Liver (tissue), 8 donors: ENCODE measurements at regions not wholly inside any gene's neighbourhood (a gene's known extent, or its start where the extent isn't known, plus 50 kb on each side); places are given as distances from the start of the nearest gene placed in this dataset.

Source experiments
- DNase-seq: peaks from one replicate; pipeline ENCODE4 v3.0.0-alpha.2; 2017; ENCODE audit warnings: low spot score
- H3K27ac ChIP-seq, 2 donors: one replicate each; pipeline ENCODE4 v1.7.0; 2013; ENCODE audit warnings: inconsistent platforms in 2 of 2, low read length in 2 of 2, control low read depth in 1 of 2, low read depth in 1 of 2, mild to moderate bottlenecking in 1 of 2
- H3K27me3 ChIP-seq, 4 donors: one replicate each; pipeline versions ENCODE4 v1.6.1 to v1.7.0; 2013; ENCODE audit warnings: low read length in 3 of 4, inconsistent platforms in 1 of 4, mild to moderate bottlenecking in 1 of 4, moderate library complexity in 1 of 4; ENCODE audit not compliant: control insufficient read depth in 4 of 4, insufficient read depth in 4 of 4
- H3K36me3 ChIP-seq, 4 donors: one replicate each; pipeline versions ENCODE4 v1.6.1 to v1.7.0; 2013; ENCODE audit warnings: low read length in 3 of 4, mild to moderate bottlenecking in 3 of 4, low read depth in 1 of 4, moderate library complexity in 1 of 4; ENCODE audit not compliant: control insufficient read depth in 4 of 4, insufficient read depth in 3 of 4
- H3K4me1 ChIP-seq, 4 donors: one replicate each; pipeline versions ENCODE4 v1.6.1 to v1.7.0; 2013; ENCODE audit warnings: low read length in 3 of 4, mild to moderate bottlenecking in 3 of 4, moderate library complexity in 1 of 4; ENCODE audit not compliant: control insufficient read depth in 4 of 4, insufficient read depth in 4 of 4
- H3K4me3 ChIP-seq, 3 donors: one replicate each; pipeline versions ENCODE4 v1.6.1 to v1.7.0; 2013; ENCODE audit warnings: low read length in 3 of 3, control low read depth in 1 of 3, low read depth in 1 of 3, mild to moderate bottlenecking in 1 of 3
- H3K9ac ChIP-seq, 2 donors: one replicate each; pipeline ENCODE4 v1.7.0; 2013; ENCODE audit warnings: low read length in 2 of 2, mild to moderate bottlenecking in 2 of 2, moderate library complexity in 2 of 2, control low read depth in 1 of 2, low read depth in 1 of 2
- H3K9me3 ChIP-seq, 4 donors: one replicate each; pipeline versions ENCODE4 v1.6.1 to v1.7.0; 2013; ENCODE audit warnings: low read length in 3 of 4; ENCODE audit not compliant: control insufficient read depth in 4 of 4
- ATF3 ChIP-seq: IDR thresholded peaks from 2 replicates; pipeline ENCODE4 v1.6.1; 2016; ENCODE audit warnings: antibody characterized with exemption
- CTCF ChIP-seq: fragments of 150-350 bp; IDR thresholded peaks from 2 replicates; pipeline ENCODE4 v1.5.1; 2017; ENCODE audit warnings: improper control_type of control experiment, low read depth, low read length; ENCODE audit not compliant: missing input control
- EGR1 ChIP-seq, 2 donors: IDR thresholded peaks; 2 replicates each; pipeline ENCODE4 v1.6.1; 2016 to 2018; ENCODE audit warnings: antibody characterized with exemption in 2 of 2, low read depth in 2 of 2
- FOXA1 ChIP-seq: IDR thresholded peaks from 2 replicates; pipeline ENCODE4 v1.6.1; 2016; ENCODE audit warnings: antibody characterized with exemption
- FOXA2 ChIP-seq: IDR thresholded peaks from 2 replicates; pipeline ENCODE4 v1.6.1; 2016; ENCODE audit warnings: antibody characterized with exemption
- GABPA ChIP-seq, 2 donors: IDR thresholded peaks in 1 of 2; conservative IDR thresholded peaks in 1 of 2; 2 replicates each; pipeline ENCODE4 v1.6.1; 2016; ENCODE audit warnings: antibody characterized with exemption in 2 of 2, mild to moderate bottlenecking in 1 of 2, moderate library complexity in 1 of 2
- HNF4A ChIP-seq, 2 donors: conservative IDR thresholded peaks; 2 replicates each; pipeline ENCODE4 v1.6.1; 2016; ENCODE audit warnings: antibody characterized with exemption in 2 of 2, mild to moderate bottlenecking in 2 of 2
- HNF4G ChIP-seq: IDR thresholded peaks from 2 replicates; pipeline ENCODE4 v1.6.1; 2016; ENCODE audit warnings: antibody characterized with exemption
- JUND ChIP-seq, 2 donors: IDR thresholded peaks; 2 replicates each; pipeline ENCODE4 v1.6.1; 2016; ENCODE audit warnings: antibody characterized with exemption in 2 of 2
- MAX ChIP-seq: IDR thresholded peaks from 2 replicates; pipeline ENCODE4 v1.6.1; 2016; ENCODE audit warnings: antibody characterized with exemption
- NR2F2 ChIP-seq: IDR thresholded peaks from 2 replicates; pipeline ENCODE4 v1.6.1; 2016; ENCODE audit warnings: antibody characterized with exemption
- RAD21 ChIP-seq, 2 donors: IDR thresholded peaks; 2 replicates each; pipeline ENCODE4 v1.6.1; 2016; ENCODE audit warnings: antibody characterized with exemption in 2 of 2, mild to moderate bottlenecking in 2 of 2
- REST ChIP-seq: IDR thresholded peaks from 2 replicates; pipeline ENCODE4 v1.6.1; 2016; ENCODE audit warnings: antibody characterized with exemption, mild to moderate bottlenecking
- RXRA ChIP-seq, 2 donors: IDR thresholded peaks; 2 replicates each; pipeline ENCODE4 v1.6.1; 2017 to 2018; ENCODE audit warnings: antibody characterized with exemption in 2 of 2, mild to moderate bottlenecking in 1 of 2
- SP1 ChIP-seq: IDR thresholded peaks from 2 replicates; pipeline ENCODE4 v1.6.1; 2018; ENCODE audit warnings: antibody characterized with exemption, mild to moderate bottlenecking
- TAF1 ChIP-seq: conservative IDR thresholded peaks from 2 replicates; pipeline ENCODE4 v1.6.1; 2016; ENCODE audit warnings: antibody characterized with exemption, mild to moderate bottlenecking
- YY1 ChIP-seq: IDR thresholded peaks from 2 replicates; pipeline ENCODE4 v1.6.1; 2016; ENCODE audit warnings: antibody characterized with exemption, mild to moderate bottlenecking
- ZBTB33 ChIP-seq: IDR thresholded peaks from 2 replicates; pipeline ENCODE4 v1.6.1; 2016; ENCODE audit warnings: antibody characterized with exemption
- WGBS: extraction: QIAGEN DNeasy Blood & Tissue Kit; methylation state at CpG from one replicate; pipeline ENCODE4 v1.1.7; 2013; 5-methylcytosine and 5-hydroxymethylcytosine counted together
- donor health status: healthy.
- donor health status: healthy.
- donor health status: healthy.
- donor health status: healthy.
- donor health status: healthy.

GRCh38 chr4:189162888-189163287 lies 777.8 kb upstream of the FRG1 start:
- Histone ChIP-seq H3K9me3 (no peaks in the 10 kb centered on the region), H3K27me3 (peaks cover 0 to 5% (median 0%) of the 10 kb centered on the region in 4 donors), H3K4me1 (no peaks in the 10 kb centered on the region), H3K9ac (no peak overlapping the region), H3K27ac (no peak overlapping the region), H3K36me3 (no peaks in the 10 kb centered on the region), H3K4me3 (no peak overlapping the region)
- no peak for DNase-seq
- no peak for TF ChIP-seq ATF3
- no peak for TF ChIP-seq FOXA2
- no peak for TF ChIP-seq MAX
- no peak for TF ChIP-seq HNF4A (conservative IDR thresholded peaks at IDR 0.05)
- no peak for TF ChIP-seq FOXA1
- no peak for TF ChIP-seq GABPA (IDR thresholded peaks at IDR 0.05 in 1 of 2, conservative IDR thresholded peaks at IDR 0.05 in 1 of 2)
- no peak for TF ChIP-seq REST
- TF ChIP-seq JUND (IDR thresholded peaks at IDR 0.05): no peak
- TF ChIP-seq ZBTB33: no peak

GRCh38 chr4:189176002-189176401 lies 764.7 kb upstream of the FRG1 start:
- TF ChIP-seq ATF3 (no peak), RAD21 (IDR thresholded peaks at IDR 0.05) (no peak), SP1 (no peak), NR2F2 (no peak), RXRA (IDR thresholded peaks at IDR 0.05) (no peak), HNF4A (conservative IDR thresholded peaks at IDR 0.05) (no peak), TAF1 (no peak), JUND (IDR thresholded peaks at IDR 0.05) (no peak), MAX (no peak), EGR1 (IDR thresholded peaks at IDR 0.05; ENCODE audit: low read depth in 2 of 2) (no peak), HNF4G (no peak), FOXA2 (no peak), REST (no peak), FOXA1 (no peak), CTCF (no peak), YY1 (no peak), ZBTB33 (no peak), GABPA (IDR thresholded peaks at IDR 0.05 in 1 of 2, conservative IDR thresholded peaks at IDR 0.05 in 1 of 2) (no peak)
- Histone ChIP-seq H3K4me1 (no peaks in the 10 kb centered on the region), H3K27ac (no peak overlapping the region), H3K9me3 (no peaks in the 10 kb centered on the region), H3K27me3 (peaks cover 0 to 3% (median 0%) of the 10 kb centered on the region in 4 donors), H3K36me3 (no peaks in the 10 kb centered on the region), H3K4me3 (no peak overlapping the region), H3K9ac (no peak overlapping the region)
- no peak for DNase-seq
- 76% methylated on average over 5 of the region's 5 CpGs for WGBS
